Breast epithelium (tissue), 4 donors: ENCODE measurements at regions not wholly inside any gene's neighbourhood (a gene's known extent, or its start where the extent isn't known, plus 50 kb on each side); places are given as distances from the start of the nearest gene placed in this dataset.
A peak's percentile ranks its signal among the peaks of the same experiment; 100 is the strongest.
"Not testable (repeated sequence)": the region's sequence is repeated elsewhere in the genome, so short reads cannot be mapped to it uniquely, and the experiment has no call there.

Source experiments
- DNase-seq, 2 donors: peaks; one replicate each; pipeline ENCODE4 v3.0.0-alpha.2; 2019; ENCODE audit warnings: low spot score in 2 of 2
- H3K27ac ChIP-seq, 2 donors: fragments of 200-600 bp; sonication (generic) in 1 of 2; one replicate each; pipeline ENCODE4 v1.5.1; 2016 to 2019; ENCODE audit warnings: mild to moderate bottlenecking in 1 of 2
- H3K27me3 ChIP-seq, 2 donors: fragments of 200-600 bp; sonication (generic) in 1 of 2; one replicate each; pipeline versions ENCODE4 v1.5.1 to v1.6.0; 2017 to 2019; ENCODE audit warnings: control low read depth in 1 of 2, mild to moderate bottlenecking in 1 of 2
- H3K36me3 ChIP-seq: fragments of 200-600 bp; one replicate; pipeline ENCODE4 v1.5.1; 2019
- H3K4me1 ChIP-seq, 2 donors: fragments of 200-600 bp; sonication (generic); one replicate each; pipeline ENCODE4 v1.5.1; 2016 to 2019; ENCODE audit warnings: control low read depth in 1 of 2
- H3K4me3 ChIP-seq, 3 donors: fragments of 200-600 bp; sonication (generic); 1 replicate in 2 of 3; 2 replicates in 1 of 3; pipeline ENCODE4 v1.5.1; 2016 to 2019; ENCODE audit warnings: mild to moderate bottlenecking in 3 of 3, moderate library complexity in 2 of 3
- H3K9me3 ChIP-seq, 2 donors: fragments of 200-600 bp; sonication (generic) in 1 of 2; one replicate each; pipeline ENCODE4 v1.5.1; 2016 to 2019; ENCODE audit warnings: control low read depth in 1 of 2
- POLR2A ChIP-seq: fragments of 450-650 bp; IDR thresholded peaks from one replicate; pipeline ENCODE4 v1.6.1; 2016; ENCODE audit warnings: antibody characterized with exemption, mild to moderate bottlenecking, moderate library complexity
- POLR2AphosphoS5 ChIP-seq, 3 donors: sonication (generic); formaldehyde crosslinking; IDR thresholded peaks; one replicate each; pipeline ENCODE4 v1.6.1; 2017; ENCODE audit warnings: antibody characterized with exemption in 3 of 3
- intact Hi-C: fragments of 100-400 bp; cut with DNase I; formaldehyde crosslinking; loops from one replicate; pipeline ENCODE4 v1.15.1; 2023; ENCODE audit warnings: low total_unique reads
- TF ChIP-seq, protein P1 (sequence below), 3 donors: fragments of 450-650 bp; IDR thresholded peaks; one replicate each; pipeline ENCODE4 v1.5.1; 2016 to 2017; ENCODE audit warnings: antibody characterized with exemption in 3 of 3, mild to moderate bottlenecking in 3 of 3, moderate library complexity in 3 of 3

GRCh38 chr16:88141580-88141979 is 190.3 kb downstream of the BANP start:
- intact Hi-C loops = no loop called here
- no peaks in the 10 kb centered on the region for H3K36me3 ChIP-seq
- H3K27me3 ChIP-seq = no peaks in the 10 kb centered on the region
- no peak for DNase-seq
- TF ChIP-seq, protein P1, sequence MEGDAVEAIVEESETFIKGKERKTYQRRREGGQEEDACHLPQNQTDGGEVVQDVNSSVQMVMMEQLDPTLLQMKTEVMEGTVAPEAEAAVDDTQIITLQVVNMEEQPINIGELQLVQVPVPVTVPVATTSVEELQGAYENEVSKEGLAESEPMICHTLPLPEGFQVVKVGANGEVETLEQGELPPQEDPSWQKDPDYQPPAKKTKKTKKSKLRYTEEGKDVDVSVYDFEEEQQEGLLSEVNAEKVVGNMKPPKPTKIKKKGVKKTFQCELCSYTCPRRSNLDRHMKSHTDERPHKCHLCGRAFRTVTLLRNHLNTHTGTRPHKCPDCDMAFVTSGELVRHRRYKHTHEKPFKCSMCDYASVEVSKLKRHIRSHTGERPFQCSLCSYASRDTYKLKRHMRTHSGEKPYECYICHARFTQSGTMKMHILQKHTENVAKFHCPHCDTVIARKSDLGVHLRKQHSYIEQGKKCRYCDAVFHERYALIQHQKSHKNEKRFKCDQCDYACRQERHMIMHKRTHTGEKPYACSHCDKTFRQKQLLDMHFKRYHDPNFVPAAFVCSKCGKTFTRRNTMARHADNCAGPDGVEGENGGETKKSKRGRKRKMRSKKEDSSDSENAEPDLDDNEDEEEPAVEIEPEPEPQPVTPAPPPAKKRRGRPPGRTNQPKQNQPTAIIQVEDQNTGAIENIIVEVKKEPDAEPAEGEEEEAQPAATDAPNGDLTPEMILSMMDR (IDR thresholded peaks at IDR 0.05) = no peak
- TF ChIP-seq POLR2A (no peak), POLR2AphosphoS5 (IDR thresholded peaks at IDR 0.05) (no peak)
- H3K27ac ChIP-seq = no peak overlapping the region
- H3K4me3 ChIP-seq = no peak overlapping the region
- no peaks in the 10 kb centered on the region for H3K4me1 ChIP-seq
- H3K9me3 ChIP-seq = peaks cover 4 to 13% of the 10 kb centered on the region in 2 donors

DNA sequence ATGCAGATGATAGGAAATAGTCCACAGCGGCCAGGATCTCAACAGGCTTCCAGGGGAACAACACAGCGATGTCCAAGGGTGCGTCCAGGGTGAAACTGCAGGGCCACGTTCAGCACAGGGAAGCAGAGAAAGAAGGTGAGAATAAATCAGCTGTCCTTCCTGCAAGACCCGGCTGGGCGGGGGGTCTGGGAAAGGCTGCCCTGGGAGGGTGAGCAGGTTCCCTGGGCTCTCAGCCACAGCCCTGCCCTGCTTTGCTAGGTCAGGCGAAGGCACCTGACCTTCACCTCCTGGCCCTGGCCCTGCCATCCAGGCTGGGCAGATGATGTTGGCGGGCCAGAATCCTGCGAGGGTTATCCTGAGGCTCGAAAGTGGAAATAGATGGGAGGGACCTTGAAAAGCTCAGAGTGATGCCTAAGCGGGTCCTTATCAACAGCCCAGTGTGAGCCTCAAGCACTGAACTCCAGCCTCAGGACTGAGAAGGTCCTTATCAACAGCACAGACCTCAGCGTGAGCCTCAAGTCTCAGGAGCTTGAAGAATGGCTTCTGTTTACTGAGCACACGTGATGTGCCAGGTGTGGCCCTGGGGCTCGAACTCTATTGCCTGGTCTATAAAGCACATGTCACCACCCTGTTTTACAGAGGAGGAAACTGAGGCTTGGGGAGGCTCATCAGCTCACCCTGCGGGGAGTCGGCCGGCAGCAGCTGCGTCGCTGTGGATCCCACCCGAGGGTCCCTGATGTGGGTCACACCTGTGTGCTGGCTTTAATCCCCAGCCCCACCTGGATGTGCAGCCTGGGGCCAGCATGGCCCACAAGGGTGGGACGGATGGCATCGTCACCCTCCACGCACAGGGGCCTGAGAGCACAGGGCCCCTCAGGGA is 191.1 kb downstream of the BANP start:
- DNase-seq, intact Hi-C loops, H3K27ac ChIP-seq, H3K36me3 ChIP-seq, H3K27me3 ChIP-seq, H3K4me3 ChIP-seq, H3K4me1 ChIP-seq: not testable (repeated sequence)
- peaks cover 4 to 13% of the 10 kb centered on the region in 2 donors for H3K9me3 ChIP-seq

GRCh38 chr16:88143122-88144027 is 192.1 kb downstream of the BANP start:
- H3K9me3 ChIP-seq, DNase-seq, H3K27ac ChIP-seq, H3K4me3 ChIP-seq, H3K27me3 ChIP-seq, H3K36me3 ChIP-seq, intact Hi-C loops, H3K4me1 ChIP-seq: not testable (repeated sequence)

GRCh38 chr16:88144028-88144511 is 192.8 kb downstream of the BANP start:
- H3K4me1 ChIP-seq = no peaks in the 10 kb centered on the region
- intact Hi-C loops = no loop called here
- H3K27ac ChIP-seq = no peak overlapping the region
- no peaks in the 10 kb centered on the region for H3K27me3 ChIP-seq
- DNase-seq = no peak
- H3K9me3 ChIP-seq = peaks cover 0 to 3% of the 10 kb centered on the region in 2 donors
- H3K4me3 ChIP-seq = no peak overlapping the region
- no peaks in the 10 kb centered on the region for H3K36me3 ChIP-seq
- TF ChIP-seq POLR2AphosphoS5 (IDR thresholded peaks at IDR 0.05) (no peak), POLR2A (no peak)
- TF ChIP-seq, protein P1 (IDR thresholded peaks at IDR 0.05) = no peak

DNA sequence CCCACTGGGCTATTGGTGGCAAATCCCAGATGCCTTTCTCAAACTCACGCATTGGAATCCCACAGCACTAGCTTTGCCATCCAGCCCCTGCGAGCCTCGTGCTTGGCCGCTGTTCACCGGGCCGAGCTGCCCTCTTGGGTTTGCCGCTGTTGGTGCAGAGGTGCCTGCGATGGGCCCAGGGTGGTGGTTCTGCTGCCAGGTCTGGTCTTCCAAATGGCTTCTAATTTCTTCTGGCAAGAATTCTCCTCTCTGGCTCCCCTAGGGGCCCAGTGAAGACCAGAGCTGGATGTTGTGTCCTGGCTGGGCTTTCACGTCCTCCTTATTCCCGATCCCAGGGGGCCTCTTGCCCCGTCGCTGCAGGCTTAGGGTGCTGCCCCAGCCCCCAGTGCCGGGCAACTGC is 194.1 kb downstream of the BANP start:
- H3K4me3 ChIP-seq = not testable (repeated sequence)

GRCh38 chr16:88145824-88146405 is 194.7 kb downstream of the BANP start:
- H3K36me3 ChIP-seq, intact Hi-C loops, H3K9me3 ChIP-seq: not testable (repeated sequence)

More for the DNA sequence above, 194.1 kb downstream of the BANP start:
- H3K4me1 ChIP-seq, H3K27me3 ChIP-seq, H3K9me3 ChIP-seq, intact Hi-C loops, H3K36me3 ChIP-seq, H3K27ac ChIP-seq, DNase-seq: not testable (repeated sequence)

GRCh38 chr16:88148078-88148477 is 196.8 kb downstream of the BANP start:
- intact Hi-C loops, H3K36me3 ChIP-seq, H3K4me3 ChIP-seq, H3K4me1 ChIP-seq, H3K27me3 ChIP-seq, H3K27ac ChIP-seq, H3K9me3 ChIP-seq, DNase-seq: not testable (repeated sequence)

More at GRCh38 chr16:88145824-88146405, 194.7 kb downstream of the BANP start:
- H3K27me3 ChIP-seq, H3K4me1 ChIP-seq, DNase-seq, H3K27ac ChIP-seq, H3K4me3 ChIP-seq: not testable (repeated sequence)

GRCh38 chr16:88148682-88149081 is 197.4 kb downstream of the BANP start:
- not testable (repeated sequence) for H3K27ac ChIP-seq, H3K36me3 ChIP-seq

DNA sequence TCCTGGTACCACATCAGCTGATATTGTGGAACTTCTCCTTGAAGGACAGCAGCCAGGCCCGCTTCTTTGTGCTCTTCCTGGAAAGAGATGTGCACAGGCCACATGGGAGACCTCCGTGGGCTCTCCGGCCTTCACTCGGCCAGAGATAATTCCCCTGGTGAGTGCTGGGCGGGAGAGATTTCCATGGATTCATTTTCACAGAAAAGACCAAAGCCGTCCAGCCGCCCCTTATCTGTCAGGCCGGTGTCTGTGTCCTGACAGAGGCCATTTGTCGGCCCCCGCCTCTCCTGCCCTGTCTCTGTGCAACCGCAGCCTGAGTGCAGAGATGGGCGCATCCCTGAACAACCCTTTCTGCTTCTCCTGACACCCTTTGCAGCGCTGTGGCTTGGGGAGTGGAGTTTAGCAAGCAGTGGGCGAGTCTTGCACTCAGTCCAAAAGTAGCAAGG is 197.9 kb downstream of the BANP start:
- H3K27me3 ChIP-seq, H3K4me1 ChIP-seq: not testable (repeated sequence)
- peak in 1 of 2 donors; percentile 35 for DNase-seq

More at GRCh38 chr16:88148682-88149081, 197.4 kb downstream of the BANP start:
- H3K4me3 ChIP-seq, H3K9me3 ChIP-seq, DNase-seq, H3K4me1 ChIP-seq, intact Hi-C loops, H3K27me3 ChIP-seq: not testable (repeated sequence)

DNA sequence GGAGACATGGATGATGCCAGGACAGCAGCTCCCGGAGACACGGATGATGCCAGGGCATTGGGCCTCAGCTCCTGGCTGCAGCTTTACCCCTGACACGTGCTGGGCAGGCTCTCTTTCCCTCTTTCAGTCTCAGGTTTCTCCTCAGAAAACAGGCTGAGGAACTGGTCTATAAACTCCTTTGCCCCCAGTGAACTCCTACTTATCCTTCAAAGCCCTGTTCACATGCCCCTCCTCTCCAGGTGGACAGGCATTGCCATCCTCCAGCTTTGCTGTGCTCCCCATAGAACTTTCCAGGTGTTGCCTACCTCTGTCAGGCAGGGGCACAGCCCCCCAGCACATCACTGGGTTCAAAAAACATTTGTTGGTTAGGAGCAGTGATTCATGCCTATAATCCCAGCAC is 198.4 kb downstream of the BANP start:
- H3K27ac ChIP-seq, H3K27me3 ChIP-seq, H3K4me1 ChIP-seq, H3K9me3 ChIP-seq, H3K4me3 ChIP-seq, intact Hi-C loops, H3K36me3 ChIP-seq: not testable (repeated sequence)
- DNase-seq = peak in 1 of 2 donors; percentile 2

More for the DNA sequence above, 197.9 kb downstream of the BANP start:
- intact Hi-C loops, H3K27ac ChIP-seq, H3K36me3 ChIP-seq, H3K4me3 ChIP-seq, H3K9me3 ChIP-seq: not testable (repeated sequence)
